Ishikawa (cell line): ENCODE measurements at regions not wholly inside any gene's neighbourhood (a gene's known extent, or its start where the extent isn't known, plus 50 kb on each side); places are given as distances from the start of the nearest gene placed in this dataset.

Experiments
- CEBPB ChIP-seq: IDR thresholded peaks from 2 replicates; pipeline ENCODE4 v1.6.1; 2012
- CREB1 ChIP-seq: IDR thresholded peaks from 2 replicates; pipeline ENCODE4 v1.6.1; 2012; ENCODE audit warnings: low read depth
- EGR1 ChIP-seq: IDR thresholded peaks from 2 replicates; pipeline ENCODE4 v1.6.1; 2012
- EP300 ChIP-seq: IDR thresholded peaks from 2 replicates; pipeline ENCODE4 v1.6.1; 2012; ENCODE audit warnings: borderline replicate concordance
- FOXM1 ChIP-seq: IDR thresholded peaks from 2 replicates; pipeline ENCODE4 v1.6.1; 2012; ENCODE audit warnings: low read depth, borderline replicate concordance
- MAX ChIP-seq: IDR thresholded peaks from 2 replicates; pipeline ENCODE4 v1.6.1; 2012
- NFIC ChIP-seq: IDR thresholded peaks from 2 replicates; pipeline ENCODE4 v1.6.1; 2012
- RAD21 ChIP-seq: IDR thresholded peaks from 2 replicates; pipeline ENCODE4 v1.6.1; 2012; ENCODE audit warnings: low read depth
- TAF1 ChIP-seq: IDR thresholded peaks from 2 replicates; pipeline ENCODE4 v1.6.1; 2012; ENCODE audit warnings: low read depth, mild to moderate bottlenecking
- TCF12 ChIP-seq: IDR thresholded peaks from 2 replicates; pipeline ENCODE4 v1.6.1; 2012; ENCODE audit warnings: low read depth
- TEAD4 ChIP-seq: IDR thresholded peaks from 2 replicates; pipeline ENCODE4 v1.6.1; 2012
- YY1 ChIP-seq: IDR thresholded peaks from 2 replicates; pipeline ENCODE4 v1.6.1; 2012; ENCODE audit warnings: low read depth
- ZBTB7A ChIP-seq: IDR thresholded peaks from 2 replicates; pipeline ENCODE4 v1.6.1; 2012; ENCODE audit warnings: low read depth
- TF ChIP-seq, protein P1 (sequence below): IDR thresholded peaks from 2 replicates; pipeline ENCODE4 v1.6.1; 2012
- TF ChIP-seq, protein P2 (sequence below): IDR thresholded peaks from 2 replicates; pipeline ENCODE4 v1.6.1; 2012; ENCODE audit warnings: low read depth, mild to moderate bottlenecking

DNA sequence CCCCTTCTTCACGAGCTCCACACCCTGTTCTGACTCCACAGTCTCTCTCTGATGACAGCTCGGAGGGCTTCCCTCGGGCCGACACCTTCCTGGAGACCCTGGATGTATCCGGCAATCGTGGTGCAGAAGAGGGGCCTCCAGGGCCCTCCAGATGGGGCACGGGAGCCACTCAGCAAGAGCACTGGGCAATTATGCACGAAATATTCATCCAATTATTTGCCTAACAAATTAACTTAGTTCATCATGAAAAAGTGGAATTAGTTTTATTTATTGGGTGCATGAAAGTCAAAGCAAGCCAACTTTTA, 277.3 kb upstream of the HDAC4 start:
- TF ChIP-seq, protein P1, sequence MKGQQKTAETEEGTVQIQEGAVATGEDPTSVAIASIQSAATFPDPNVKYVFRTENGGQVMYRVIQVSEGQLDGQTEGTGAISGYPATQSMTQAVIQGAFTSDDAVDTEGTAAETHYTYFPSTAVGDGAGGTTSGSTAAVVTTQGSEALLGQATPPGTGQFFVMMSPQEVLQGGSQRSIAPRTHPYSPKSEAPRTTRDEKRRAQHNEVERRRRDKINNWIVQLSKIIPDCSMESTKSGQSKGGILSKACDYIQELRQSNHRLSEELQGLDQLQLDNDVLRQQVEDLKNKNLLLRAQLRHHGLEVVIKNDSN = no peak
- no peak for TF ChIP-seq TCF12
- TF ChIP-seq TAF1 = no peak
- TF ChIP-seq, protein P2, sequence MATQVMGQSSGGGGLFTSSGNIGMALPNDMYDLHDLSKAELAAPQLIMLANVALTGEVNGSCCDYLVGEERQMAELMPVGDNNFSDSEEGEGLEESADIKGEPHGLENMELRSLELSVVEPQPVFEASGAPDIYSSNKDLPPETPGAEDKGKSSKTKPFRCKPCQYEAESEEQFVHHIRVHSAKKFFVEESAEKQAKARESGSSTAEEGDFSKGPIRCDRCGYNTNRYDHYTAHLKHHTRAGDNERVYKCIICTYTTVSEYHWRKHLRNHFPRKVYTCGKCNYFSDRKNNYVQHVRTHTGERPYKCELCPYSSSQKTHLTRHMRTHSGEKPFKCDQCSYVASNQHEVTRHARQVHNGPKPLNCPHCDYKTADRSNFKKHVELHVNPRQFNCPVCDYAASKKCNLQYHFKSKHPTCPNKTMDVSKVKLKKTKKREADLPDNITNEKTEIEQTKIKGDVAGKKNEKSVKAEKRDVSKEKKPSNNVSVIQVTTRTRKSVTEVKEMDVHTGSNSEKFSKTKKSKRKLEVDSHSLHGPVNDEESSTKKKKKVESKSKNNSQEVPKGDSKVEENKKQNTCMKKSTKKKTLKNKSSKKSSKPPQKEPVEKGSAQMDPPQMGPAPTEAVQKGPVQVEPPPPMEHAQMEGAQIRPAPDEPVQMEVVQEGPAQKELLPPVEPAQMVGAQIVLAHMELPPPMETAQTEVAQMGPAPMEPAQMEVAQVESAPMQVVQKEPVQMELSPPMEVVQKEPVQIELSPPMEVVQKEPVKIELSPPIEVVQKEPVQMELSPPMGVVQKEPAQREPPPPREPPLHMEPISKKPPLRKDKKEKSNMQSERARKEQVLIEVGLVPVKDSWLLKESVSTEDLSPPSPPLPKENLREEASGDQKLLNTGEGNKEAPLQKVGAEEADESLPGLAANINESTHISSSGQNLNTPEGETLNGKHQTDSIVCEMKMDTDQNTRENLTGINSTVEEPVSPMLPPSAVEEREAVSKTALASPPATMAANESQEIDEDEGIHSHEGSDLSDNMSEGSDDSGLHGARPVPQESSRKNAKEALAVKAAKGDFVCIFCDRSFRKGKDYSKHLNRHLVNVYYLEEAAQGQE = no peak
- no peak for TF ChIP-seq ZBTB7A
- TF ChIP-seq FOXM1 = no peak
- no peak for TF ChIP-seq TEAD4
- no peak for TF ChIP-seq NFIC
- no peak for TF ChIP-seq CEBPB
- TF ChIP-seq RAD21 = no peak

DNA sequence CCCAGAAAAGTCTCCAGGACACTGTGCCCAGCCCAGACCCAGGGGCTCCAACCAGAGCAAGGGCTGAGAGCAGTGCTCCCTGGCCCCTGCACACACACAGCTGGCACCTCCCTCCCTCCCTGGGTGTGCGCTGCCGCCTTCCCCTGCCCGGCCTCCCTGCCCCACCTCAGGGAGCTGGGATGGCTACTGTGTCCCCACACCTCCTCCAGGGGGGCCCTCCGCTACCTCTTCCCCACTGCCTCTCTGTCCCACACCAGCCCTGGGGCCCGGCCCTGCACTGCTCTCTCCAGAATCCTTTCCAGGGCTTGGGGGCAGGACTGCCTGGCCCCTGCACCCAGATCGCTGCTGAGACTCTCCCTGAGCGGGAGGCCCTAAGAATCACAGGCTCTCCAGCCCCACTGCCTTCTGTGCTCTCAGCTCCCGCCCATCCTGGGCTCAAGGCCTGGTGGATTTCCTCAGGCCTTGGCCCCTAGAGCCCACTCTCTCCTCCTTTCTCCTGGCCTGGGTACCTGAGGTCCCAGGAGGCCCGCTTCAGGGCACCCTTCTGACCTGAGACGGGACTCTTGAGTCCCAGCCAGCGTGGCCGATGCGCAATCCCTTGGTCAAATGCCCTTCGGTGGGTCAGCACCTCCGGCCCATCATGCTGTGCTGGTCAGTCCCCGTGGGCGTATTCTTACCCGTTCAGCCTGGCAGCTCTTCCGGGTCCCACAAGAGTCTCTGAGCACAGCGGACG, 276.8 kb upstream of the HDAC4 start:
- no peak for TF ChIP-seq MAX
- TF ChIP-seq RAD21 = no peak
- TF ChIP-seq ZBTB7A = no peak
- no peak for TF ChIP-seq FOXM1
- no peak for TF ChIP-seq CEBPB
- no peak for TF ChIP-seq EP300

- no peak for TF ChIP-seq NFIC
- no peak for TF ChIP-seq MAX
- TF ChIP-seq TEAD4 = no peak
- no peak for TF ChIP-seq EP300
- TF ChIP-seq TAF1 = no peak
- TF ChIP-seq, protein P2 = no peak
- no peak for TF ChIP-seq RAD21
- no peak for TF ChIP-seq CREB1
- TF ChIP-seq ZBTB7A = no peak
- TF ChIP-seq YY1 = no peak
- no peak for TF ChIP-seq EGR1
- TF ChIP-seq FOXM1 = no peak
- no peak for TF ChIP-seq CEBPB
- no peak for TF ChIP-seq TCF12
- TF ChIP-seq, protein P1 = no peak
Measured at GRCh38 chr2:239676716-239677452, 276.1 kb upstream of the HDAC4 start.

- TF ChIP-seq EGR1 (no peak), EP300 (no peak), TEAD4 (no peak)
Measured at GRCh38 chr2:239675826-239676715, 275.3 kb upstream of the HDAC4 start.

DNA sequence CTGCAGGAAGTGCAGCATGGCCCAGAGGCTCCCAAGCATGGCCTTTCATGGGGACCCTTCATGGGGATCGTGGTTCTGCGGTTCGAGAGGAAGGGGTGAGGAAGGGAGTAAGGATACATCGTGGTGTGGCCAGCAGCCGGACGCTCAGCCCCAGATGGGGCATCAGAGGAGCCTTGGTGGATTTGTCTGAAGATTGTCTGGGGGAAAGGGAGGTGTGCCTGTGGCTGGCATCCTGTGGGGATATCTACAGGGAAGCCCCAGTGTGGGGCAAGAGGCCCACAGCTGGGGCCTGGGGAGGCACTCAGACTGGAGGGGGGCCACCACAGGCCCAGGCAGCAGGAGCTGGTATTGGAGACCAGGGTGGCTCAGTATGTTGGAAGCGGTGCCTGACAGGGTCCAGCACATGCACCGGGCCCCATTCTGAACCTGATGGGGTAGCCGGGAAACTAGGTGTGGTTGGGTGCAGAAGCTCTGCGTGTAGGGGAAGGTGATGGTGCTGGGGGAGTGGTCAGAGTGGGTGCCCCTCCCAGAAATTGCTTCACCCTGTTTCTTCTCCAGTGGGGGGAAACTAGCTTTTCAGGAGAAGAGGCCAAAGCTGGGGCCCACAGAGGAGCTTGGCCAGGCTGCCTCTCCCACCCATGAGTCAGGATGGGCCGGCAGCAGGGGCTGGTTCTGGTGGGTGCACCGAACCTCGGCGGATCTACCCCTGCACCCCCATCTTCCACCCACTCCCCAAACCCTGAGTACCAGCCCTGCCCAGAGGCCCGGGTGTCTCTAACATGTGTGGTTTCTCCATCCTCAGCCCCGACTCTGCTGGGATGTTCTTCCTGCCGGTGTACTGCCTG, 274.4 kb upstream of the HDAC4 start:
- TF ChIP-seq YY1 (no peak), ZBTB7A (no peak), TCF12 (no peak), TEAD4 (no peak), RAD21 (no peak), EGR1 (no peak), EP300 (no peak), TAF1 (no peak), CREB1 (no peak), MAX (no peak), CEBPB (no peak), FOXM1 (no peak), NFIC (no peak)
- TF ChIP-seq, protein P1 = no peak
- TF ChIP-seq, protein P2 = no peak
